ENCODE measurements at regions not wholly inside any gene's neighbourhood (a gene's known extent, or its start where the extent isn't known, plus 50 kb on each side); places are given as distances from the start of the nearest gene placed in this dataset.
"Not testable (repeated sequence)": the region's sequence is repeated elsewhere in the genome, so short reads cannot be mapped to it uniquely, and the experiment has no call there.

GRCh38 chr2:87128761-87129553 lies 107.3 kb upstream of the PLGLB1 start:
- not testable (repeated sequence) for H3K9me3 ChIP-seq (ENCODE audit: control insufficient read depth in 1 of 2, low read length in 2 of 2); H3K9ac ChIP-seq (ENCODE audit: low read depth in 1 of 2, low read length in 2 of 2); H3K36me3 ChIP-seq (ENCODE audit: control insufficient read depth in 1 of 2, insufficient read depth in 2 of 2, low read length in 2 of 2); H3K27me3 ChIP-seq (ENCODE audit: control insufficient read depth in 1 of 2, insufficient read depth in 2 of 2, low read length in 2 of 2); H3K4me1 ChIP-seq (ENCODE audit: control insufficient read depth in 1 of 2, insufficient read depth in 2 of 2, low read length in 2 of 2); H3K4me3 ChIP-seq (ENCODE audit: low read depth in 1 of 2, low read length in 2 of 2); H3K27ac ChIP-seq (ENCODE audit: low read depth, low read length)

- H3K9ac ChIP-seq (ENCODE audit: low read depth in 1 of 2, low read length in 2 of 2); H3K9me3 ChIP-seq (ENCODE audit: control insufficient read depth in 1 of 2, low read length in 2 of 2); H3K27ac ChIP-seq (ENCODE audit: low read depth, low read length): not testable (repeated sequence)
Observed at GRCh38 chr2:87132577-87132976, 110.9 kb upstream of the PLGLB1 start.

GRCh38 chr2:87151835-87152493 lies 130.3 kb upstream of the PLGLB1 start:
- not testable (repeated sequence) for H3K4me3 ChIP-seq (ENCODE audit: low read depth in 1 of 2, low read length in 2 of 2); H3K4me1 ChIP-seq (ENCODE audit: control insufficient read depth in 1 of 2, insufficient read depth in 2 of 2, low read length in 2 of 2); H3K9me3 ChIP-seq (ENCODE audit: control insufficient read depth in 1 of 2, low read length in 2 of 2); H3K27me3 ChIP-seq (ENCODE audit: control insufficient read depth in 1 of 2, insufficient read depth in 2 of 2, low read length in 2 of 2); H3K9ac ChIP-seq (ENCODE audit: low read depth in 1 of 2, low read length in 2 of 2); H3K36me3 ChIP-seq (ENCODE audit: control insufficient read depth in 1 of 2, insufficient read depth in 2 of 2, low read length in 2 of 2); H3K27ac ChIP-seq (ENCODE audit: low read depth, low read length)

More at GRCh38 chr2:87132577-87132976, 110.9 kb upstream of the PLGLB1 start:
- H3K4me3 ChIP-seq (ENCODE audit: low read depth in 1 of 2, low read length in 2 of 2); H3K27me3 ChIP-seq (ENCODE audit: control insufficient read depth in 1 of 2, insufficient read depth in 2 of 2, low read length in 2 of 2); H3K36me3 ChIP-seq (ENCODE audit: control insufficient read depth in 1 of 2, insufficient read depth in 2 of 2, low read length in 2 of 2); H3K4me1 ChIP-seq (ENCODE audit: control insufficient read depth in 1 of 2, insufficient read depth in 2 of 2, low read length in 2 of 2): not testable (repeated sequence)

GRCh38 chr2:87174454-87174853 lies 152.8 kb upstream of the PLGLB1 start:
- not testable (repeated sequence) for H3K27ac ChIP-seq (ENCODE audit: low read depth, low read length)

GRCh38 chr2:87183373-87183772 lies 161.7 kb upstream of the PLGLB1 start:
- not testable (repeated sequence) for H3K4me1 ChIP-seq (ENCODE audit: control insufficient read depth in 1 of 2, insufficient read depth in 2 of 2, low read length in 2 of 2); H3K9ac ChIP-seq (ENCODE audit: low read depth in 1 of 2, low read length in 2 of 2); H3K27me3 ChIP-seq (ENCODE audit: control insufficient read depth in 1 of 2, insufficient read depth in 2 of 2, low read length in 2 of 2); H3K36me3 ChIP-seq (ENCODE audit: control insufficient read depth in 1 of 2, insufficient read depth in 2 of 2, low read length in 2 of 2); H3K9me3 ChIP-seq (ENCODE audit: control insufficient read depth in 1 of 2, low read length in 2 of 2); H3K27ac ChIP-seq (ENCODE audit: low read depth, low read length); H3K4me3 ChIP-seq (ENCODE audit: low read depth in 1 of 2, low read length in 2 of 2)

More at GRCh38 chr2:87174454-87174853, 152.8 kb upstream of the PLGLB1 start:
- not testable (repeated sequence) for H3K9ac ChIP-seq (ENCODE audit: low read depth in 1 of 2, low read length in 2 of 2); H3K9me3 ChIP-seq (ENCODE audit: control insufficient read depth in 1 of 2, low read length in 2 of 2); H3K4me3 ChIP-seq (ENCODE audit: low read depth in 1 of 2, low read length in 2 of 2); H3K27me3 ChIP-seq (ENCODE audit: control insufficient read depth in 1 of 2, insufficient read depth in 2 of 2, low read length in 2 of 2); H3K36me3 ChIP-seq (ENCODE audit: control insufficient read depth in 1 of 2, insufficient read depth in 2 of 2, low read length in 2 of 2); H3K4me1 ChIP-seq (ENCODE audit: control insufficient read depth in 1 of 2, insufficient read depth in 2 of 2, low read length in 2 of 2)

- not testable (repeated sequence) for H3K27ac ChIP-seq (ENCODE audit: low read depth, low read length); H3K4me1 ChIP-seq (ENCODE audit: control insufficient read depth in 1 of 2, insufficient read depth in 2 of 2, low read length in 2 of 2); H3K36me3 ChIP-seq (ENCODE audit: control insufficient read depth in 1 of 2, insufficient read depth in 2 of 2, low read length in 2 of 2); H3K27me3 ChIP-seq (ENCODE audit: control insufficient read depth in 1 of 2, insufficient read depth in 2 of 2, low read length in 2 of 2); H3K9ac ChIP-seq (ENCODE audit: low read depth in 1 of 2, low read length in 2 of 2); H3K9me3 ChIP-seq (ENCODE audit: control insufficient read depth in 1 of 2, low read length in 2 of 2); H3K4me3 ChIP-seq (ENCODE audit: low read depth in 1 of 2, low read length in 2 of 2)
Observed at GRCh38 chr2:87184260-87184659, 162.6 kb upstream of the PLGLB1 start.

- H3K9ac ChIP-seq (ENCODE audit: low read depth in 1 of 2, low read length in 2 of 2); H3K27me3 ChIP-seq (ENCODE audit: control insufficient read depth in 1 of 2, insufficient read depth in 2 of 2, low read length in 2 of 2); H3K4me1 ChIP-seq (ENCODE audit: control insufficient read depth in 1 of 2, insufficient read depth in 2 of 2, low read length in 2 of 2); H3K27ac ChIP-seq (ENCODE audit: low read depth, low read length); H3K4me3 ChIP-seq (ENCODE audit: low read depth in 1 of 2, low read length in 2 of 2); H3K9me3 ChIP-seq (ENCODE audit: control insufficient read depth in 1 of 2, low read length in 2 of 2); H3K36me3 ChIP-seq (ENCODE audit: control insufficient read depth in 1 of 2, insufficient read depth in 2 of 2, low read length in 2 of 2): not testable (repeated sequence)
Observed at GRCh38 chr2:87189214-87189613, 167.6 kb upstream of the PLGLB1 start.

- not testable (repeated sequence) for H3K4me1 ChIP-seq (ENCODE audit: control insufficient read depth in 1 of 2, insufficient read depth in 2 of 2, low read length in 2 of 2); H3K9ac ChIP-seq (ENCODE audit: low read depth in 1 of 2, low read length in 2 of 2); H3K36me3 ChIP-seq (ENCODE audit: control insufficient read depth in 1 of 2, insufficient read depth in 2 of 2, low read length in 2 of 2); H3K27me3 ChIP-seq (ENCODE audit: control insufficient read depth in 1 of 2, insufficient read depth in 2 of 2, low read length in 2 of 2); H3K9me3 ChIP-seq (ENCODE audit: control insufficient read depth in 1 of 2, low read length in 2 of 2); H3K27ac ChIP-seq (ENCODE audit: low read depth, low read length); H3K4me3 ChIP-seq (ENCODE audit: low read depth in 1 of 2, low read length in 2 of 2)
Observed at GRCh38 chr2:87193336-87193735, 171.7 kb upstream of the PLGLB1 start.

- H3K27me3 ChIP-seq (ENCODE audit: control insufficient read depth in 1 of 2, insufficient read depth in 2 of 2, low read length in 2 of 2); H3K36me3 ChIP-seq (ENCODE audit: control insufficient read depth in 1 of 2, insufficient read depth in 2 of 2, low read length in 2 of 2); H3K9ac ChIP-seq (ENCODE audit: low read depth in 1 of 2, low read length in 2 of 2): not testable (repeated sequence)
Observed at GRCh38 chr2:87194254-87194999, 172.8 kb upstream of the PLGLB1 start.

DNA sequence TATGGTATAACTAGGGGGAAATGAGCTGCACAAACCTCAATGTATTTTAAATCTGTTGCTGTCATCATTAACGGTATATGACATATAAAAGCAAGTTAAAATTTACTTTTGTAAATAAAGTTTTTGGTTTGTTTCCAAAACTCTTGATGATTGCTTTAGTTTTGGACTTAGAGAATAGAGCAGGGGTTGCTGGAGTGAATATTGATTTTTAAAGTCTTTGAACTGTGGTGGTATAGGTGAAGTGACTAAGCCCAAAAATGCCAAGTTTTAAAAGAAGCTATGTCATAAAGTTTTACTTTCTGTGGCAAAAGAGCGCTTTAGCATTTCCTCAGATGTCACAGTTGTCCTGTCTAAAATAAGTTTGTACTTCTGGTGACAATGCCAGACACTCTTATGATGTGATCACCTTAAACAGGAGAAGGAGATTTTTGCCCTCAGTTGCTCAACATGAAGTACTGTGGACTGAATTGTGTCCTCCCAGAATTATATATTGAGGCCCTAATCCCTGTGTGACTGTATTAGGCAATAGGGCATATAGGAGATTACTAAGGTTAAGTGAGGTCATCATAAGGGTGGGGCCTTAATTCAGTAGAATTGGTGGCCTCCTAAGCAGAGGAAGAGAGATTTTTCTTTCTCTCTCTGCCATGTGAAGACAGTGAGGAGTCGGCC lies 175.2 kb upstream of the PLGLB1 start:
- not testable (repeated sequence) for H3K4me1 ChIP-seq (ENCODE audit: control insufficient read depth in 1 of 2, insufficient read depth in 2 of 2, low read length in 2 of 2); H3K27ac ChIP-seq (ENCODE audit: low read depth, low read length); H3K9me3 ChIP-seq (ENCODE audit: control insufficient read depth in 1 of 2, low read length in 2 of 2); H3K4me3 ChIP-seq (ENCODE audit: low read depth in 1 of 2, low read length in 2 of 2); H3K27me3 ChIP-seq (ENCODE audit: control insufficient read depth in 1 of 2, insufficient read depth in 2 of 2, low read length in 2 of 2); H3K9ac ChIP-seq (ENCODE audit: low read depth in 1 of 2, low read length in 2 of 2); H3K36me3 ChIP-seq (ENCODE audit: control insufficient read depth in 1 of 2, insufficient read depth in 2 of 2, low read length in 2 of 2)

More at GRCh38 chr2:87194254-87194999, 172.8 kb upstream of the PLGLB1 start:
- not testable (repeated sequence) for H3K4me1 ChIP-seq (ENCODE audit: control insufficient read depth in 1 of 2, insufficient read depth in 2 of 2, low read length in 2 of 2); H3K4me3 ChIP-seq (ENCODE audit: low read depth in 1 of 2, low read length in 2 of 2); H3K27ac ChIP-seq (ENCODE audit: low read depth, low read length); H3K9me3 ChIP-seq (ENCODE audit: control insufficient read depth in 1 of 2, low read length in 2 of 2)

All from duodenal mucosa (tissue), 2 donors.